Choroid plexus epithelial cell (primary cell): ENCODE measurements at regions not wholly inside any gene's neighbourhood (a gene's known extent, or its start where the extent isn't known, plus 50 kb on each side); places are given as distances from the start of the nearest gene placed in this dataset.

ENCODE experiments used
- DNase-seq: peaks from one replicate; pipeline ENCODE4 v3.0.0-alpha.2; 2010; ENCODE audit warnings: low read depth
- H3K4me3 ChIP-seq: 2 replicates; pipeline ENCODE4 v1.5.1; 2011; ENCODE audit warnings: low read depth, mild to moderate bottlenecking, control low read depth, low read length, moderate library complexity
- TF ChIP-seq, protein P1 (sequence below): conservative IDR thresholded peaks from 2 replicates; pipeline ENCODE4 v1.5.1; 2011; ENCODE audit warnings: low read depth, mild to moderate bottlenecking, control low read depth, inconsistent platforms, low read length, moderate library complexity

DNA sequence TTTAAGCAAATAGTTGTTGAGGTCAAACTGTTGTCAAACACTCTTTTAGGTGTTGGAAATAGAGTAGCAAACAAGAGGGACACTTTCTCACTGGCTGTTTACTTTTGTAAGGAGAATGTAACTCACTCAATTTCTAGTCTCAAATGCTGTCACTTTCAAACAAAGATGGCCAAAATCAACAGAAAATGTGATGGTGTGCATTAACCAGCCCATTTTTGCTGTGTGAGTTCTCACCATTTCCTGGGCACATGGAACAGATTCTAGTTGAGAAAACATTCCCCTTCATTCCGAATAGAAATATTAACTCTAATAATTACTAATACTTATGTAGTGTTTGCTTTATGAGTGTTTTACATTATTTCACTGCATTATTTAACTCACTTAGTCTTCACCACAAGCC is 128.2 kb upstream of the XYLT1 start:
- TF ChIP-seq, protein P1, sequence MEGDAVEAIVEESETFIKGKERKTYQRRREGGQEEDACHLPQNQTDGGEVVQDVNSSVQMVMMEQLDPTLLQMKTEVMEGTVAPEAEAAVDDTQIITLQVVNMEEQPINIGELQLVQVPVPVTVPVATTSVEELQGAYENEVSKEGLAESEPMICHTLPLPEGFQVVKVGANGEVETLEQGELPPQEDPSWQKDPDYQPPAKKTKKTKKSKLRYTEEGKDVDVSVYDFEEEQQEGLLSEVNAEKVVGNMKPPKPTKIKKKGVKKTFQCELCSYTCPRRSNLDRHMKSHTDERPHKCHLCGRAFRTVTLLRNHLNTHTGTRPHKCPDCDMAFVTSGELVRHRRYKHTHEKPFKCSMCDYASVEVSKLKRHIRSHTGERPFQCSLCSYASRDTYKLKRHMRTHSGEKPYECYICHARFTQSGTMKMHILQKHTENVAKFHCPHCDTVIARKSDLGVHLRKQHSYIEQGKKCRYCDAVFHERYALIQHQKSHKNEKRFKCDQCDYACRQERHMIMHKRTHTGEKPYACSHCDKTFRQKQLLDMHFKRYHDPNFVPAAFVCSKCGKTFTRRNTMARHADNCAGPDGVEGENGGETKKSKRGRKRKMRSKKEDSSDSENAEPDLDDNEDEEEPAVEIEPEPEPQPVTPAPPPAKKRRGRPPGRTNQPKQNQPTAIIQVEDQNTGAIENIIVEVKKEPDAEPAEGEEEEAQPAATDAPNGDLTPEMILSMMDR = no peak
- H3K4me3 ChIP-seq = no peak overlapping the region
- no peak for DNase-seq

DNA sequence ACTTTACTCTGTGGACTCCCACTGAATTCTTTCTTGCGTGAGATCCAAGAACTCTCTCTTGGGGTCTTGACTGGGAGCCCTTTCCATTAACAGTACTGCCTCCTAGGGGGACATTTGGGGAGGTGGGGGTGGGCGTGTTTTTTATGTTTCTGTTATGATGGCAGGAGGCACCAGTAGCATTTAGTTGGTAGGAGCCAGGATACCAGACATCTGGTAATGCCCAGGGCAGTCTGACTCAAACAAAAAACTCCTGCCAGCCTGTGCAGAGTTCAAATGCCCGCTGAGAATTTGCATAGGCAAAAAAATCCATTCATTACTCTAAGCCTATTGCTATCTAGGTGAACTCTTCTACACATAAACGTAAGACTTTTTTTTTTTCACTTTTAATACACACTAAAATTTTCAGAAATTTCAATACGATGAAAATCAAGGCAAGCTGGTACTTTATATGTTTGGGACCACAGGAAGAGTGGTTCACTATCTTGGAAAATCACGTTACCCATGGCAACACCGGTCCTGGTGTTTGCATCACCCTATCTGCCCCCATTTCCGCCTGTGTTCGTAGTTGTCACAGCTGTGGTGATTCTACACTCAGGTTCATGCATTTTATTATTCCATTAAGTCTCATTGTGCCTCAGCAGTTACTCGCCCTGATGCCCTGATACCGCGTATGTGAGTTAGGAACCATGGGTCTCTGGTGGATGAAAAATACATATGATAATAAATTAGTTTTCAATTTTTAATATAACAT is 121.1 kb upstream of the XYLT1 start:
- H3K4me3 ChIP-seq = no peak overlapping the region
- TF ChIP-seq, protein P1 = no peak
- no peak for DNase-seq

DNA sequence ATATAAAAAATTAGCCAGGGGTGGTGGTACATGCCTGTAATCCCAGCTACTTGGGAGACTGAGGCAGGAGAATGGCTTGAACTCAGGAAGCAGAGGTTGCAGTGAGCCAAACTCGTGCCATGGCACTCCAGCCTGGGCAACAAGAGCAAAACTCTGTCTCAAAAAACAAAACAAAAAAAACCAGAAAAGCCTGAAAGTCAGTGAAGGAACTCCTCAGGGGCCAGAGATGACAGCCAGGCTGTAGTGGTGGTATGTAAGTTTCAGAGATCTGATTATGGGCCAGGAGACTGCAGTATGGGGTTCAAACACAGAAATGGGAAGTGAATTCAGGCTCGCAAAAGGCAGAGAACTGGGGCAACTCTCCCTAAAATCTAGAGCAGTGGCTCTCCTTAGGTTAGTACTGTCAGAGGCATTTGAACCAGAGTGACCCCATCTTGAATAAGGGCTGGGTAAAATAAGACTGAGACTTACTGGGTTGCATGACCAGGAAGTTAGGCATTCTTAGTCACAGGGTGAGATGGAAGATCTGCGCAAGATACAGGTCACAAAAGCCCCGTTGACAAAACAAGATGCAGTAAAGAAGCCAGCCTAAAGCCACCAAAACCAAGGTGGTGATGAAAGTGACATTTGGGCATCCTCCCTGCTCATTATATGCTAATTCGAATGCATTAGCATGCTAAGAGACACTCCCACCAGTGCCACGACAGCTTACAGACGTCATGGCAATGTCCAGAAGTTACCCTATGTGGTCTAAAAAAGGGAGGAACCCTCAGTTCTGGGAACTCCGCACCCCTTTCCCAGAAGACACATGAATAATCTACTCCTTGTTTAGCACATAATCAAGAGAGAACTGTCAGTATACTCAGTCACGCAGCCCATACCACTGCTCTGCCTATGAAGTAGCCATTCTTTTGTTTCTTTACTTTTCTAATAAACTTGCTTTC is 120.2 kb upstream of the XYLT1 start:
- TF ChIP-seq, protein P1 = no peak
- no peak for DNase-seq
- no peak overlapping the region for H3K4me3 ChIP-seq

DNA sequence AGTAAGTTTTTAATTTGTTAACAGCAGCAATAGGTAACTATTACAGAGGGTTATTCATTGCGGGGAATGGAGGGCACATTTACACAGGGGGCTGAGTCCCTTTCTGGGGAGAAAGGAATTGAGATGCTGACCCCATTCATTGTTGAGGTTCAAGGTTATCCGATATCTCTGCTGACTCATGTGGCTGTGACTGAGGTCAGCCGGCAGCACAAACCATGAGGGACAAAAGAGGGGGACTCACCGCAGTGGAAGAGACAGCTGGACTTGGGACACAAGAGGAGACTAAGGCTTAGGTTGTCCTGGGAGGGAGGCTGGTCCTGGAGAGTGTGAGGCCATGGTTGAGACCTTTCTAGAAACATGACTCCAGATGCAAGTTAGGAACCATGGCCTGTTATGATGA is 119.1 kb upstream of the XYLT1 start:
- no peak for DNase-seq
- TF ChIP-seq, protein P1 = no peak
- H3K4me3 ChIP-seq = no peak overlapping the region

DNA sequence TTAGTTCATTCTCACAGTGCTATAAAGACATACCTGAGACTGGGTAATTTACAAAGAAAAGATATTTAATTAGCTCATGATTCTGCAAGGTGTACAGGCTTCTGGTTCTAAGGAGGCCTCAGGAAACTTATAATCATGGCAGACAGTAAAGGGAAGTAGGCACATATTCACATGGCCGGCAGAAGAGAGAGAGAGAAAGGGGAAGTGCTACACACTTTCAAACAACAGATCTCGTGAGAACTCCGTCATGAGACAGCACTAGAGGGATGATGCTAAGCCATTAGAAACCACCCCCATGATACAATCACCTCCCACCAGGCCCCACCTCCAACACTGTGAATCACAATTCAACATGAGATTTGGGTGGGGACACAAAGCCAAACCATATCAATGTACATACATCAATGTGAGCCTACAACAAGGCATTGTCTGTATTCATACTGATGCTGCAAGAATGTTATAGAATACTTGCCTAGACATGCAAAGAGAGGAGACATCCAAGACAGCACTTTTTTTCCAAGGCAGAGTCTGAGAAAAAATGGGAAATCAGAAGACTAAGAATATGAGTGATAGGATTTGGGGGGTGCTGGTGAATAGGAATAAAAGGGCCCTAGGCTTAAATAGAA is 114.8 kb upstream of the XYLT1 start:
- no peak for DNase-seq
- H3K4me3 ChIP-seq = no peak overlapping the region
- TF ChIP-seq, protein P1 = no peak

DNA sequence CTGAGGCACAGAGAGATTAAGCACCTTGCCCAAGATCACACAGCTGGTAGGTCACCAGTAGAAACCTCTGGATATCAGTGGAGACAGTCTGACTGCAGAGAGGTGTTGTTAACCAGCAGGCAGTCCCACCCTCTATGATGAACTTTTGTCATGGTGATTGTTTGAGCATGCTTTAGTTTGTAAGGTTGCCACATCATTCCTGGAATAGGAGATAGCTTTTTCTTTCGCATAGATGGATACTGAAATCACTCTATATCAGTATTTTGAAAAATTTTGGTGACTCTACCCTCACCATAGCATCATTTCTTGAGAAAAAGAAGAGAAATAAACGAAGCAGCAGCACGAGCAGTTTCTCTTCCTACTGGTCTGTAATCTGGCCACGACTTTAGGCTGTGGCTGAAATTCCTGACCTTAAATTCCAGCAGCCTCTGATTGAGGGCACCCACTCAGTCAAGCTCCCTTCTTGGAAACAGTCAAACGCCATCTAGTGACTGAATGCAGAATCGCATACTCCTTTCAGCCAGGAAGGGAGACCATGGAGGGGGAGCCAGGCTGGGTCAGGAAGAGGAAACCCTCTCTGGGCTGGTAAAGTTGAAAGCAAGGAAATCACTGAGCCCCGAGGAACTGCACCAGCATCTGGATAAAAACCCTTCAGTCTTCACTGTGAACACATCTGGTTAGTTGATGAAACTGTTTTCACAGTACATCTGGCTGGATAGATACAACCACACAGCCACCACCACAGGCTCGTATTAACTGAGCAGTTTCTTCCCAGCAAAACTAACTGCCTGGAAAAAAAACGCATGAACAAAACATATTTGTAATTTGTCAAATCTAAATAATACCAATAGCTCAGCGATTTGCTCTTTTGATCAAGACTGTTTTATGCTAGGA is 108.5 kb upstream of the XYLT1 start:
- TF ChIP-seq, protein P1 = peak; percentile 76
- DNase-seq = peak; percentile 79
- no peak overlapping the region for H3K4me3 ChIP-seq
